Fibroblast of mammary gland (primary cell): ENCODE measurements at regions not wholly inside any gene's neighbourhood (a gene's known extent, or its start where the extent isn't known, plus 50 kb on each side); places are given as distances from the start of the nearest gene placed in this dataset.

Experiments
- DNase-seq: peaks from one replicate; pipeline ENCODE4 v3.0.0-alpha.2; 2010; ENCODE audit warnings: low read depth
- H3K4me3 ChIP-seq: 2 replicates; pipeline ENCODE4 v1.5.1; 2011; ENCODE audit warnings: low read depth, mild to moderate bottlenecking, low read length, moderate library complexity; ENCODE audit not compliant: control insufficient read depth
- TF ChIP-seq, protein P1 (sequence below): conservative IDR thresholded peaks from 2 replicates; pipeline ENCODE4 v1.5.1; 2011; ENCODE audit warnings: low read depth, low read length, inconsistent platforms; ENCODE audit not compliant: control insufficient read depth, insufficient read depth

DNA sequence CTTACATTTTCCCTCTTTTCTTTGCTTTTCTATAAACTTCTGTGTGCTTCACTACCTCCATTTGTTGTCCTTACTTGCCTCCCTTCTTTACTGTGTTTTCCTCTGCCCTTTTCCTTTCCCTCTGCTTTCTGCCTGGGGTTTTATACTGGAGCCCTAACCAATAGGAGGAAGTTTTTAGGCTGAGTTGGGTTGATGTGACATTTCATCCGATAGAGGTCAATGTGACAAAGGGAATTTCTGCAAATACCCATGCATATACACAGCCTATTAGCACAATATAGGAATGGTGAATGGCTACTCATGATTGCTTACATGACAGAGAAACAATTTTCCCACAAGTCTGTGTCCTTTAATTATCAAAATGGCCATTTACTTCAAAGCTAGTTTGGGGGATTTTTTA, 153.0 kb upstream of the ARPP21 start:
- TF ChIP-seq, protein P1, sequence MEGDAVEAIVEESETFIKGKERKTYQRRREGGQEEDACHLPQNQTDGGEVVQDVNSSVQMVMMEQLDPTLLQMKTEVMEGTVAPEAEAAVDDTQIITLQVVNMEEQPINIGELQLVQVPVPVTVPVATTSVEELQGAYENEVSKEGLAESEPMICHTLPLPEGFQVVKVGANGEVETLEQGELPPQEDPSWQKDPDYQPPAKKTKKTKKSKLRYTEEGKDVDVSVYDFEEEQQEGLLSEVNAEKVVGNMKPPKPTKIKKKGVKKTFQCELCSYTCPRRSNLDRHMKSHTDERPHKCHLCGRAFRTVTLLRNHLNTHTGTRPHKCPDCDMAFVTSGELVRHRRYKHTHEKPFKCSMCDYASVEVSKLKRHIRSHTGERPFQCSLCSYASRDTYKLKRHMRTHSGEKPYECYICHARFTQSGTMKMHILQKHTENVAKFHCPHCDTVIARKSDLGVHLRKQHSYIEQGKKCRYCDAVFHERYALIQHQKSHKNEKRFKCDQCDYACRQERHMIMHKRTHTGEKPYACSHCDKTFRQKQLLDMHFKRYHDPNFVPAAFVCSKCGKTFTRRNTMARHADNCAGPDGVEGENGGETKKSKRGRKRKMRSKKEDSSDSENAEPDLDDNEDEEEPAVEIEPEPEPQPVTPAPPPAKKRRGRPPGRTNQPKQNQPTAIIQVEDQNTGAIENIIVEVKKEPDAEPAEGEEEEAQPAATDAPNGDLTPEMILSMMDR: no peak
- H3K4me3 ChIP-seq: no peak overlapping the region
- DNase-seq: no peak

DNA sequence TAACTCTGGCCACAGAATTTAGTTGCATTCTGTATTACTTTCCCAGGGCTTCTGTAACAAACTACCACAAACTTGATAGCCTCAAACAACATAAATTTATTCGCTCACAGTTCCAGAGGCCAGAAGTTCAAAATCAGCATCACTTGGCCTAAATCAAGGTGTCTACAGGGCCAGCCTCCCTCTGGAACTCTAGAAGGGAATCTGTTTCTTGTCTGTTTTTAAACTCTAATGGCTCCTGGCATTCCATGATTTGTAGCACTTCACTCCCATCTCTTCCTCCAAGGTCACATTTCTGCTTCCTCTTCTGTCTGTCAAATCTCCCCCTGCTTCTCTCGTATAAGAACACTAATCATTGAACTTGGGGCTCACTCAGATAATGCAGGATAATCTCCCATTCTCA, 151.9 kb upstream of the ARPP21 start:
- TF ChIP-seq, protein P1: no peak
- H3K4me3 ChIP-seq: no peak overlapping the region
- no peak for DNase-seq

DNA sequence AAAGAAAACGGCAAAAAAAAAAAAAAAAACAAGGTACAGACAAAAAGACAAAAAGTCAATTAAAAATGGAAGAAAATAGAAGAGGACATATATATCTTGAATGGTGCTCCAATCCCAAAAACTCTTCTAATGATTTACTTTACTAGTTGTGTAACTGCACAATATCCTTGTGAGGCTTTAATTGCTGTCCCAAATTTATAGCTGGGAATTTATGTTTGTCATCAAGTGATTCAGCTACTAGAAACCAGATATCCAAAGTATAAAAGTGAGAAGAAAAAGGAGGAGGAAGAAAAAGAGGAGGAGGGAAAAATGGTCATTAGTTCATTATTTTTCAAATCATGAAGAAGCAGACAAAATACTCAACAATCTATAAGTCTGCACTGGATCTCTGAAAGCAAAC, 150.8 kb upstream of the ARPP21 start:
- TF ChIP-seq, protein P1: no peak
- no peak overlapping the region for H3K4me3 ChIP-seq
- DNase-seq: no peak

DNA sequence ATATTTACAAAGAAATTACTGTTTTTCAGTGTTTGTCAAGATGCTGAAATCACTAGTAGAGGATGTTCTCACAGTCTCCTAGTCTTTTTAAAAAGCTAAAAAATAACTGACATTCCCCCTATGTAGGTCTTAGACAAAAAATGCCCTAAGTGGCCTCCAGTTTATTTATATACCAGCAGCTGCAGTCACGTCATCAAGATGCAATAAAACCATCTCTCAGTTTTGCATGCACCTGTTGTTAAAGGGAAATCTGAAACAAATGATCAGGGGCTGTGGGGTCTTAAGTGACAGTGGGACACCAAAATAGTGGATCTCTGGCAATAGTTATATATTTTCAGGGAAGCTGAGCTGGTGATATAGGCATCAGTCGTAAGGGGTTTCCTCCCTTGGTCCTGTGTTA, 146.5 kb upstream of the ARPP21 start:
- H3K4me3 ChIP-seq: no peak overlapping the region
- TF ChIP-seq, protein P1: no peak
- no peak for DNase-seq

DNA sequence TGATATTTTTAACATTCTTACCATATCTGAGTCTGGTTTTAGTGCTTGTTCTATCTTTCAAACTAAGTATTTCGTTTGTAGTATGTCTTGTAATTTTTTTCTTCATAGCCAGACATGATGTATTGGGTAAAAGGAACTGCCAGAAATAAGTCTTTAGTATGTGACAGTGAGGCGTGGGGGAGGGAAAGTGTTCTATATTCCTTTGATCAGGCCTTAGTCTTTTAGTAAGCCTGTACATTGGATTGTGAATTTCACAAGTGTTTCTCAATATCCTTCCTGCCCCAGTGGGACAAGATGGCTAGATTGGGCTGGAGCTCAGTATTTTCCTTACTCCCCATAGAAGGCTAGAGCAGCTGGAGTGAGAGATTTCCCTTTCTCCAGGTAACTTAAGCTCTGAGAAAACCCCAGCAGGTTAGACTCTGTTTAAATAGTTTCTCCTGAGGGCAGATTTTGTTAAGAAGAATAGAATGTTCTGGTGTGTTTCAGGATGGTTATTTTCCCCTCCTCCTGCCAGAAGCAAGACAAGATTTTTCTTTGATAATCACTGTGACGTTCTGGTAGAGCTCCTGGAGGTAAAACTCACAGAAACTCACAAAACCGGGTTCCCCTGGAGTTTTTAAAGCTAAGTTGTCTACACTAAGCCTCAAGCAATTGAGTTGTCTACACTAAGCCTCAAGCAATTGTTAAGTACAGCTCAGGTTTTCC, 140.7 kb upstream of the ARPP21 start:
- TF ChIP-seq, protein P1: no peak
- H3K4me3 ChIP-seq: no peak overlapping the region
- no peak for DNase-seq

DNA sequence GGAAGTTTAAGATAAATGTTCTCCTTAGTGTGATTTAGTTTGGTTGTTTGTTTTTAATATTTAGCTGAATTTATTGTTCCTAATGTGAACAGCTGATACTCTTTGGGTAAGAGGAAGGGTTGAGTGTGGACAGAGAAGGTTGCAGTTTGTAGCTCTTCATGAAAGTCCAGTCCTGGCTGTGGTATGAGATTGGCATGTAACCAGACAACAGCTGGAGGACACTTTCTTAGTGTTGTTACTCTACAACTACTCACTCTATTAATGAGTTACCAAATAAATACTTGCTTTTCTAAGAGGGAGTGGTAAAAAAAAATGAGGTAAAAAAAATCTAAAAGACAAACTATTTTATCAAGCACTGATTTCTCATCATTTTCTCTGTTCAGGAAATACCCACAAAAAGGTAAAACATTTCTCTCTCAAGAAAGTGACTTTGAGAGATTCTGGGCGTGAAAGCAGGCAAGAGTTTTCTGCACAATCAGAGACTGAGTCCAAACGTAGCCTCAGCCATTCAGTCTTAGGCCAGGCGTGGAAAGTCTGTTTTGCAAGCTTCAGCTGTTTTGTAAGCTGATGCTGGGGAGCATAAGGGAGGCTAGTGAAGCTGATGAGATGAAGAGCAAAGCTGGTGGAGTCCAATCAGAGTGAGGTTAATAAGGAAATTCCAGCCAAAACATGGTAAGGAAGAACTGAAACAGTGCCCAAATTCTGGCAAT, 138.5 kb upstream of the ARPP21 start:
- TF ChIP-seq, protein P1: no peak
- DNase-seq: no peak
- H3K4me3 ChIP-seq: no peak overlapping the region
